Fibroblast of peridontal ligament (primary cell): ENCODE measurements at regions not wholly inside any gene's neighbourhood (a gene's known extent, or its start where the extent isn't known, plus 50 kb on each side); places are given as distances from the start of the nearest gene placed in this dataset.

Experiments
- DNase-seq: peaks from one replicate; pipeline ENCODE4 v3.0.0-alpha.2; 2010; ENCODE audit errors: extremely low read depth

DNA sequence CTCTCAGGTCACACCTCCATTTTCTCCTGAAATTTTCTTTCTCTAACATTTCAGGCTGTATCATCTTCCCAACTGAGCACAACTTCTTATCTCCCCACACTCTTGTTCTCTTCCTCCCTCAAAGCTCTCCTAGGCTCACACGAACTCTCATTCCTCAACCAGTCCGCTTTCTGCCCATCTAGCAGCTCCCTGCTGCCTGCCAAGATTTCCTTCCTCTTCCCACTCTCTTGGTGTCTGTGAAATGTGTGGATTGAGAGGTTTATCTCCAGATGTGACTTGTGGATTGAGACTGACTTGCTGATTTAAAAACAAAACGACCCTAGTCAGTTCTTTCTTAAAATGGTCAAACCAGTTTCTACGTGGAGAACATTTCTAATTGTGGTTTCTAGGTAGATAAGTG lies 106.3 kb downstream of the MTNR1B start:
- DNase-seq: no peak

DNA sequence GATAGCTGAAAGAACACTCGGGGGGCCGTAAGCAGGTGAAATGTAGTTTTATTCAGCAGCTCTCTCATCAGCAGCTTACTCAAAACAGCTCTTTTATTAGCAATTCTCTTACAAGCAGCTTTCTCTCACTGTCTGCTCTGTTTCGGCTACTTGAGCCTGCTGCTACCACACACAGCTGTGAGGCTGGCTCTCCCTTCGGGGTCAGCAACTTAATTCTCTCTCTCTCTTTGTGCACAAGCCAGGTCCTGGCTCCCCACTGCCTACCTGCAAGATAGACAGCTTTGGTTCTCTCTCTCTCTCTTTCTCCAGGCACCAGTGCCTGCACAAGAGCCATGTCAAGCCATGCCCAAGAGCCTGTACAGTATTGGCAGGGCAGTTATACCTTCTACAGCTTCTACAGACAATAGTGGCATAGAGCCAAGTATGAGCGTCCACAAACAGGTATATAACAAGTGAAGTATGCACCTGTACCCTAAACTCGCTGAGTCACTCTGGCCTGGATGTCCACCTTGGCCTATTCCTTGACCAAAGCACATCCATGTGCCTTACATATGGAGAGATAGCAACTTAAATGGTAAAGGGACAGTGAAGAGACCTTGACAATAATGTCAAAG lies 110.8 kb downstream of the MTNR1B start:
- DNase-seq: no peak

DNA sequence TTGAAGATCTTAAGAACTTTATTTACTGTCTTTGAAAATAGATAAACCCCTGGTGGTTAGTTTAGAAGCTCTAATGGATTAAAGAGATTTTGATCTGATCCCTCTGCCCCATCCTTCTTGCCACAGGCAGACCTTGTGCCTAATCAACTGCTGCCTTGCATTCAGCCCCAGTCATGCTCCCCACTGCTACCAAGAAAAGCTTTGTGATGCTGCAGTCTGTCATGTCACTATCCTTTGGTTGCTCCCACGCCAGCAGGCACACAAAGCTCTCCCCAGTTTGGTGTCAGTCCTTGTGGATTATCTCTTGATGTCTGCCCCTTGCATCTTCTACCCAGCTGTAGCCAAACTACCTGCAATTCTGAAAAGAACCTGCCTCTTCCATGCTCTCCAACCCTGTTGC lies 112.2 kb downstream of the MTNR1B start:
- DNase-seq: no peak

- no peak for DNase-seq
Observed at GRCh38 chr11:93082900-93083299, 113.4 kb downstream of the MTNR1B start.

GRCh38 chr11:93084727-93085505 lies 112.9 kb downstream of the SLC36A4 start:
- peak; percentile 66 for DNase-seq

DNA sequence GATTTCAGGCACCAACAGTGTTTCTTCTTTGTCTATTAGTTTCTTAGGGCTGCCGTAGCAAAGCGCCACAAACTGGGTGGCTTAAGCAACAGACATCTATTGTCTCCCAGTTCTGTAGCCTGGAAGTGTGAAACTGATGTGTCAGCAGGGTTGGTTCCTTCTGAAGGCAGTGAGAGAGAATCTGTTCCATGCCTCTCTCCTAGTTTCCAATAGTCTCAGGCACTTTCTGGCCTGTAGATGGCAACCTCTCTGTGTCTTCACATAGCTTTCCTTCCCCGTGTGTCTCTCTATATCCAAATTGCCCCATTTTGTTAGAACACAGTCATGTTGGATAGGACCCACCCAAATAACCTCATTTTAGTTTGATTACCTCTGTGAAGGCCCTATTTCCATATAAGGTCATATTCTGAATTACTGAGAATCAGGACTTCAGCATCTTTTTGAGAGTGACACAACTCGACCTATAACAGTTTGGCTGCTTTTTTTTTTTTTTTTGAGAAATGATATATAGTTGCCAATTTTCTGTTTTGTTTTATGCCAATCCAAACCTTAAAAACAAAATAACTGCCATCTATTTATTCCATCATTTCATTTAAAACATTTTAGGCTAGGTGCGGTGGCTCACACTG lies 108.2 kb downstream of the SLC36A4 start:
- DNase-seq: peak; percentile 69
